ENCODE measurements at regions not wholly inside any gene's neighbourhood (a gene's known extent, or its start where the extent isn't known, plus 50 kb on each side); places are given as distances from the start of the nearest gene placed in this dataset.

DNA sequence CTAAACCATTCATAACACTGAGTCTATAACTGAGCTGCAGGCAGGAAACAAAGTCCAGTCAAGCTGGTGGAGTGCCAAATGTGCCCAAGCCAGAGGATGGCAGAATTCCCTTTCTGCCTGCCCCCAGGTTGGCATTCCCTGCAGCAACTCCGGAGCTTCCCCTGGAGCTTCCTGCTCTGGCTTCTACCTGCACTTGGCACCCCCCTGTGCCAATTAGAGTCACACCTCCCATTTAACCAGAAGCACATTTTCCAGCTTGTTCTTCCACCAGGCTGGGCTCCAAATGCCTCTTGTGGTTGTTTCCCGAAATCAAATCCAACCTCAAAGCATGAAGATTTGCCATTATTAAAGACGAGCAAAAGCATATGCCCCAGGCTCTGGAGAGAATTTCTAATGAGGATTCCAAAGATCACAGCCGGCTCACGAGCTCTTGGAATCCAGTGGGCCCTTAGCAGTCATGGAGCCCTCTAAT is 294.5 kb downstream of the RRAGC start:
- Histone ChIP-seq H3K79me2 (ENCODE audit: low read depth) (no peaks in the 10 kb centered on the region), H3K4me1 (peaks cover 4% of the 10 kb centered on the region), H3K9me3 (ENCODE audit: low read depth) (no peaks in the 10 kb centered on the region), H3K27ac (no peak overlapping the region), H2AFZ (replicated peaks) (no peak overlapping the region), H3K27me3 (peaks cover 6% of the 10 kb centered on the region), H3K4me2 (no peak overlapping the region), H3K36me3 (no peaks in the 10 kb centered on the region), H4K20me1 (ENCODE audit: low read depth) (no peaks in the 10 kb centered on the region), H3F3A (ENCODE audit: low read depth) (no peaks in the 10 kb centered on the region), H3K9ac (no peak overlapping the region), H3K4me3 (no peak overlapping the region)
- no peak overlapping the region for H3K4me3 Mint-ChIP-seq
- DNase-seq (ENCODE audit: low spot score) = no peak
- peaks cover 23% of the 10 kb centered on the region for H3K27me3 Mint-ChIP-seq (ENCODE audit: insufficient read depth, low read depth)
- H3K27ac Mint-ChIP-seq = no peak overlapping the region
- H3K4me1 Mint-ChIP-seq = peaks cover 30% of the 10 kb centered on the region
- H3K36me3 Mint-ChIP-seq = no peaks in the 10 kb centered on the region
- no peak for TF ChIP-seq EZH2 (IDR thresholded peaks at IDR 0.05)
- TF ChIP-seq, protein P1, sequence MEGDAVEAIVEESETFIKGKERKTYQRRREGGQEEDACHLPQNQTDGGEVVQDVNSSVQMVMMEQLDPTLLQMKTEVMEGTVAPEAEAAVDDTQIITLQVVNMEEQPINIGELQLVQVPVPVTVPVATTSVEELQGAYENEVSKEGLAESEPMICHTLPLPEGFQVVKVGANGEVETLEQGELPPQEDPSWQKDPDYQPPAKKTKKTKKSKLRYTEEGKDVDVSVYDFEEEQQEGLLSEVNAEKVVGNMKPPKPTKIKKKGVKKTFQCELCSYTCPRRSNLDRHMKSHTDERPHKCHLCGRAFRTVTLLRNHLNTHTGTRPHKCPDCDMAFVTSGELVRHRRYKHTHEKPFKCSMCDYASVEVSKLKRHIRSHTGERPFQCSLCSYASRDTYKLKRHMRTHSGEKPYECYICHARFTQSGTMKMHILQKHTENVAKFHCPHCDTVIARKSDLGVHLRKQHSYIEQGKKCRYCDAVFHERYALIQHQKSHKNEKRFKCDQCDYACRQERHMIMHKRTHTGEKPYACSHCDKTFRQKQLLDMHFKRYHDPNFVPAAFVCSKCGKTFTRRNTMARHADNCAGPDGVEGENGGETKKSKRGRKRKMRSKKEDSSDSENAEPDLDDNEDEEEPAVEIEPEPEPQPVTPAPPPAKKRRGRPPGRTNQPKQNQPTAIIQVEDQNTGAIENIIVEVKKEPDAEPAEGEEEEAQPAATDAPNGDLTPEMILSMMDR (IDR thresholded peaks at IDR 0.05) = no peak
- TF ChIP-seq EZH2phosphoT487 (IDR thresholded peaks at IDR 0.05) = no peak
- H3K9me3 Mint-ChIP-seq = no peaks in the 10 kb centered on the region

DNA sequence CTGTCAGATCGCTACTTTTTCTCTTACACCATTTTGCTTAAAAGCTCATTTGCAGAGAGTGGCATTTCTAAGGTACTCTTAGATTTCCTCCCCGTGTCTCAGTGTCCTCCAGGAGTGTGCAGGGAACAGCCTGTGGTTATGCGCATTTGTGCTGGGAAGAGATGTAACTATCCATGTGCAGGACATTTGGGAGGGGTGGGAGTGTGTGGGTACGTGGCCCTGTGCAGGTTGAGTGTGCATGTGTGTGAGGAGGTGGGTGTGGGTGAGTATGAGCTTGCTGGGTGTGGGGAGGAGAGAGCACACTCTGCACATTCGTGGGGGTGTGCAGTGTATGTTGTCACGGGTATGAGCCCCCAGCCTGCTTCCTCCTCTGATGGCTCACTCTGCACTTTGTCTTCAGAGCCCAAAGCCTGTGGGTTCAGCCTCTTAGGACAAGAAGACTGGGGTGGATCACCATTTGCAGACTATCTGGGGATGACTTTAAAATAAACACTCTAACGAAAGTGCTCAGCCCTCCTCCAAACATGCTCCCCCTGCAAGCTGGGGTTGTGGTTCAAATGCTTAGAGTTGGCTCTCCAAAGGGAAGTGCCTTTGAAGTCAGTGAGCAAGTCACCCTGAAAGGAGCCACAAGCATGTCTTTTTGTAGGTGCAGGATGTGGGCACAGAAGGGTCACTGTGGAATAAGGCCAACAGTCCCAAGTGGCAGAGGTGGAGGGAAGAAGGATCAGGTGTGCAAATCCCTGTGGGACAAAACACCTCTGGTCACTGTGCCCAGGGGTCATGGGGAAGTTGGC is 295.4 kb downstream of the RRAGC start:
- peaks cover 7% of the 10 kb centered on the region for H3K4me1 ChIP-seq
- peaks cover 10% of the 10 kb centered on the region for H3K27me3 ChIP-seq
- no peak overlapping the region for H3K4me2 ChIP-seq
- no peaks in the 10 kb centered on the region for H4K20me1 ChIP-seq (ENCODE audit: low read depth)
- no peak overlapping the region for H2AFZ ChIP-seq (replicated peaks)
- no peaks in the 10 kb centered on the region for H3K9me3 Mint-ChIP-seq
- H3K27ac Mint-ChIP-seq = no peak overlapping the region
- peaks cover 30% of the 10 kb centered on the region for H3K4me1 Mint-ChIP-seq
- H3K9me3 ChIP-seq (ENCODE audit: low read depth) = no peaks in the 10 kb centered on the region
- no peak for TF ChIP-seq EZH2 (IDR thresholded peaks at IDR 0.05)
- no peak for TF ChIP-seq EZH2phosphoT487 (IDR thresholded peaks at IDR 0.05)
- TF ChIP-seq, protein P1 (IDR thresholded peaks at IDR 0.05) = no peak
- no peak overlapping the region for H3K4me3 Mint-ChIP-seq
- H3K36me3 Mint-ChIP-seq = no peaks in the 10 kb centered on the region
- no peak overlapping the region for H3K9ac ChIP-seq
- H3K36me3 ChIP-seq = no peaks in the 10 kb centered on the region
- no peak for DNase-seq (ENCODE audit: low spot score)
- peaks cover 4% of the 10 kb centered on the region for H3F3A ChIP-seq (ENCODE audit: low read depth)
- peaks cover 22% of the 10 kb centered on the region for H3K27me3 Mint-ChIP-seq (ENCODE audit: insufficient read depth, low read depth)
- H3K79me2 ChIP-seq (ENCODE audit: low read depth) = no peaks in the 10 kb centered on the region
- no peak overlapping the region for H3K27ac ChIP-seq
- no peak overlapping the region for H3K4me3 ChIP-seq

DNA sequence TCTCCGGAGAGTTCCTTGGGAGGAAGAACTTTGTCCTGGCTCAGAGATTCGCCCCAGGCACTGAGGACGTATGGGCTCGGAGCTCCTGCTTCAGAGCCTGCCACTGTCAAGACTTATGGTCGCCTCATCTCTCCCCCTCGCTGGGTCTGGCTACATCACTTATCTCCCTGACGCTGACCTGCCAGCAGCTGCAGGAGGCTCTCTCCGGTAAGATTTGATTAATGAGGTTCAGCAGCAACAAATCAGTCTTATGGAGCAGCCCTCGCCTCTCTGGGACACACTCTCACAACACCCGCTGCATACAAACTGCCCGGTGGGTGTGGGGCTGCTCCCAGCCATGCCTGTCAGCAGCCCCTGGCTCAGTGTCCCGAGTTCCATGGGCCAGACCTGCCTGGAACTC is 297.8 kb downstream of the RRAGC start:
- no peaks in the 10 kb centered on the region for H3K9me3 ChIP-seq (ENCODE audit: low read depth)
- no peak overlapping the region for H3K4me2 ChIP-seq
- H3K79me2 ChIP-seq (ENCODE audit: low read depth) = no peaks in the 10 kb centered on the region
- H3K27ac Mint-ChIP-seq = no peak overlapping the region
- peaks cover 23% of the 10 kb centered on the region for H3K4me1 ChIP-seq
- no peak overlapping the region for H3K9ac ChIP-seq
- H3K36me3 ChIP-seq = no peaks in the 10 kb centered on the region
- no peaks in the 10 kb centered on the region for H3K9me3 Mint-ChIP-seq
- H3K36me3 Mint-ChIP-seq = no peaks in the 10 kb centered on the region
- peak overlapping the region; percentile 38 for H3K4me3 Mint-ChIP-seq
- no peak overlapping the region for H2AFZ ChIP-seq (replicated peaks)
- H3K4me3 ChIP-seq = no peak overlapping the region
- H3K27ac ChIP-seq = no peak overlapping the region
- DNase-seq (ENCODE audit: low spot score) = no peak
- peaks cover 9% of the 10 kb centered on the region for H3K27me3 Mint-ChIP-seq (ENCODE audit: insufficient read depth, low read depth)
- peaks cover 10% of the 10 kb centered on the region for H3K27me3 ChIP-seq
- peaks cover 45% of the 10 kb centered on the region for H3K4me1 Mint-ChIP-seq
- TF ChIP-seq, protein P1 (IDR thresholded peaks at IDR 0.05) = no peak
- TF ChIP-seq EZH2 (IDR thresholded peaks at IDR 0.05) = no peak
- no peak for TF ChIP-seq EZH2phosphoT487 (IDR thresholded peaks at IDR 0.05)
- H3F3A ChIP-seq (ENCODE audit: low read depth) = peaks cover 24% of the 10 kb centered on the region
- H4K20me1 ChIP-seq (ENCODE audit: low read depth) = no peaks in the 10 kb centered on the region
